Testis (tissue), 2 donors: ENCODE measurements at regions not wholly inside any gene's neighbourhood (a gene's known extent, or its start where the extent isn't known, plus 50 kb on each side); places are given as distances from the start of the nearest gene placed in this dataset.

Experiments used
- POLR2A ChIP-seq: fragments of 450-650 bp; IDR thresholded peaks from one replicate; pipeline ENCODE4 v1.6.1; 2017; ENCODE audit warnings: antibody characterized with exemption, mild to moderate bottlenecking, moderate library complexity
- TF ChIP-seq, protein P1 (sequence below), 3 experiments: fragments of 450-650 bp in 2 of 3; fragments of 200-600 bp in 1 of 3; sonication (generic) in 1 of 3; IDR thresholded peaks; one replicate each; pipeline ENCODE4 v1.5.1; 2016 to 2019; ENCODE audit warnings: antibody characterized with exemption in 3 of 3, mild to moderate bottlenecking in 2 of 3, moderate library complexity in 1 of 3

DNA sequence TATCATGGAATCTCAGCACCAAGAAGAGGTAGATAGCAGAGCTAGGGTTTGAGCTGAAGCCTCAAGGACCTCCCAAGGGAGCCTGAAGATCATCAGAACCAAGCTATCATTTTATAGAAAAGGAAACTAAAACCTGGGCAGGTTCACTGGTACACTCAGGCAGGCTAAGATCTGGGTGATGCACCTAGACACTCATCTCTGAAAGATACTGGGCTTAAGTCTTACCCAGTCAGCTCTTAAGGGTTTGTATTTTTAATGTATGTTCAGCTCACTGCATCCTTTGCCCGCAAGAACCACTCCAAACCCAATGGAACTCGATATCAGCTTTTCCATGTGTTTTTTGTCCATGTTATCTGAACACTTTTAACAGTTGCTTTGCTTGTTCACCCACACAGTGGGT is 78.0 kb upstream of the SLC22A16 start:
- TF ChIP-seq, protein P1, sequence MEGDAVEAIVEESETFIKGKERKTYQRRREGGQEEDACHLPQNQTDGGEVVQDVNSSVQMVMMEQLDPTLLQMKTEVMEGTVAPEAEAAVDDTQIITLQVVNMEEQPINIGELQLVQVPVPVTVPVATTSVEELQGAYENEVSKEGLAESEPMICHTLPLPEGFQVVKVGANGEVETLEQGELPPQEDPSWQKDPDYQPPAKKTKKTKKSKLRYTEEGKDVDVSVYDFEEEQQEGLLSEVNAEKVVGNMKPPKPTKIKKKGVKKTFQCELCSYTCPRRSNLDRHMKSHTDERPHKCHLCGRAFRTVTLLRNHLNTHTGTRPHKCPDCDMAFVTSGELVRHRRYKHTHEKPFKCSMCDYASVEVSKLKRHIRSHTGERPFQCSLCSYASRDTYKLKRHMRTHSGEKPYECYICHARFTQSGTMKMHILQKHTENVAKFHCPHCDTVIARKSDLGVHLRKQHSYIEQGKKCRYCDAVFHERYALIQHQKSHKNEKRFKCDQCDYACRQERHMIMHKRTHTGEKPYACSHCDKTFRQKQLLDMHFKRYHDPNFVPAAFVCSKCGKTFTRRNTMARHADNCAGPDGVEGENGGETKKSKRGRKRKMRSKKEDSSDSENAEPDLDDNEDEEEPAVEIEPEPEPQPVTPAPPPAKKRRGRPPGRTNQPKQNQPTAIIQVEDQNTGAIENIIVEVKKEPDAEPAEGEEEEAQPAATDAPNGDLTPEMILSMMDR (IDR thresholded peaks at IDR 0.05), result no peak
- TF ChIP-seq POLR2A, result no peak
